Uterus (tissue), 2 donors: ENCODE measurements at regions not wholly inside any gene's neighbourhood (a gene's known extent, or its start where the extent isn't known, plus 50 kb on each side); places are given as distances from the start of the nearest gene placed in this dataset.

Experiments
- POLR2A ChIP-seq, 2 donors: fragments of 450-650 bp; IDR thresholded peaks; one replicate each; pipeline ENCODE4 v1.6.1; 2016; ENCODE audit warnings: antibody characterized with exemption in 2 of 2, mild to moderate bottlenecking in 1 of 2, moderate library complexity in 1 of 2
- TF ChIP-seq, protein P1 (sequence below), 4 experiments: fragments of 200-600 bp in 2 of 4; fragments of 450-650 bp in 2 of 4; sonication (generic) in 2 of 4; IDR thresholded peaks; one replicate each; pipeline ENCODE4 v1.5.1; 2016 to 2019; ENCODE audit warnings: antibody characterized with exemption in 4 of 4, mild to moderate bottlenecking in 2 of 4, moderate library complexity in 1 of 4

DNA sequence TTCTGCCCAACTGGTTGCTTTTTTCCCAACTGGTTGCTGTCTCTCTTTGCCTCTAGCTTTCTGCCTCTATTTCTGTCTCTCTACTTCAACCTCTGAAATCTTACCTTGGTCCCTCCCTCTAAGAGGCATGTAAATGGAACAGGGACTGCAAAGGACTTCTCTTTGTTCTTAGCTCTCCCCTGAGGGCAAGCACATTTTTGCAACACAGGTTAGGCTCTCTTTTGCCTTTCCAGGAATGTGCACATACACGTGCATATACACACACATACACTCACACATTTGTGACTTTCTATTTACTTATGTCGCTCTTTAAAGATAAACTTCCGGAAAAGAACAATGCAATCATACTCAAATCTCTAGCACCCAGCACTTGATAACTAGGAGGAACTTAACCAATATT, 262.6 kb upstream of the DDX18 start:
- TF ChIP-seq, protein P1, sequence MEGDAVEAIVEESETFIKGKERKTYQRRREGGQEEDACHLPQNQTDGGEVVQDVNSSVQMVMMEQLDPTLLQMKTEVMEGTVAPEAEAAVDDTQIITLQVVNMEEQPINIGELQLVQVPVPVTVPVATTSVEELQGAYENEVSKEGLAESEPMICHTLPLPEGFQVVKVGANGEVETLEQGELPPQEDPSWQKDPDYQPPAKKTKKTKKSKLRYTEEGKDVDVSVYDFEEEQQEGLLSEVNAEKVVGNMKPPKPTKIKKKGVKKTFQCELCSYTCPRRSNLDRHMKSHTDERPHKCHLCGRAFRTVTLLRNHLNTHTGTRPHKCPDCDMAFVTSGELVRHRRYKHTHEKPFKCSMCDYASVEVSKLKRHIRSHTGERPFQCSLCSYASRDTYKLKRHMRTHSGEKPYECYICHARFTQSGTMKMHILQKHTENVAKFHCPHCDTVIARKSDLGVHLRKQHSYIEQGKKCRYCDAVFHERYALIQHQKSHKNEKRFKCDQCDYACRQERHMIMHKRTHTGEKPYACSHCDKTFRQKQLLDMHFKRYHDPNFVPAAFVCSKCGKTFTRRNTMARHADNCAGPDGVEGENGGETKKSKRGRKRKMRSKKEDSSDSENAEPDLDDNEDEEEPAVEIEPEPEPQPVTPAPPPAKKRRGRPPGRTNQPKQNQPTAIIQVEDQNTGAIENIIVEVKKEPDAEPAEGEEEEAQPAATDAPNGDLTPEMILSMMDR (IDR thresholded peaks at IDR 0.05) = no peak
- TF ChIP-seq POLR2A (IDR thresholded peaks at IDR 0.05) = no peak
